Mesothelial cell of epicardium (in vitro differentiated cells): ENCODE measurements at regions not wholly inside any gene's neighbourhood (a gene's known extent, or its start where the extent isn't known, plus 50 kb on each side); places are given as distances from the start of the nearest gene placed in this dataset.
A peak's percentile ranks its signal among the peaks of the same experiment; 100 is the strongest.

Source experiments
- DNase-seq, 2 experiments: peaks; one replicate each; pipeline ENCODE4 v3.0.0; 2021; ENCODE audit warnings: low spot score in 2 of 2; ENCODE audit not compliant: unreplicated experiment in 2 of 2
- H3K27ac Mint-ChIP-seq: 2 replicates; pipeline ENCODE4 v1.8.0; 2021; ENCODE audit warnings: mixed read lengths
- H3K27me3 Mint-ChIP-seq: 2 replicates; pipeline ENCODE4 v1.8.0; 2021; ENCODE audit warnings: low read depth, mixed read lengths
- H3K36me3 Mint-ChIP-seq: 2 replicates; pipeline ENCODE4 v1.8.0; 2021; ENCODE audit warnings: mixed read lengths
- H3K4me1 Mint-ChIP-seq: 2 replicates; pipeline ENCODE4 v1.8.0; 2021; ENCODE audit warnings: mixed read lengths
- H3K4me3 Mint-ChIP-seq: 2 replicates; pipeline ENCODE4 v1.8.0; 2021; ENCODE audit warnings: mild to moderate bottlenecking, moderate library complexity, mixed read lengths
- H3K9me3 Mint-ChIP-seq: 2 replicates; pipeline ENCODE4 v1.8.0; 2021; ENCODE audit warnings: mixed read lengths
- TF ChIP-seq, protein P1 (sequence below): fragments of 200-600 bp; sonication (generic); IDR thresholded peaks from one replicate; pipeline ENCODE4 v1.5.0; 2021; ENCODE audit warnings: antibody characterized with exemption; ENCODE audit not compliant: unreplicated experiment

DNA sequence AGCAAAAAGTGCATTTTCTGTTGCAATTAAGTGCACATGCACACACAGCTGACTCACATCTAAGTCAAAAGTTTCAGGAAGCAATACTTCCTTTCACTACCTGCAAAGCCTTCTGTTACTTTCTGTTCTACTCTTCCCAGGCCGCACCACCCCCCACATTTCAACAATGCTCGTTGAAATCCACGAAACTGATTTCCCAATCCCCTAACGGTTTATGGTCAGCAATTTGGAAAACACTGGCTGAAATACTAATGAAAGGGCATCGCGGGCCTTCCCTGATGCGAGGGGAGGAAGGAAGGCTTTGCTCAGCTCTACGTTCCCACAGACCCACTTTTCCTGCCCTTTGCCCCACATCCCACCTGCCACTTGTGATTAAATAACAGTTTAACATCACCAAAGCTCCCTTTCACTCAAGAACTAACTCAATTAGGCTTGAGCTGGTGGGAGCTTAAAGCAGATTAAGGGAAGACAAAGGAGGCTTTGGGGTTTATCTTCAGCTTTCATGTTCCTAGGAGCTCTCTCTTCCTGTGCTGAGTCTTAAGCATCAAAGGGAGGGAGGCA lies 243.2 kb upstream of the RAB4A start:
- no peak for DNase-seq
- Mint-ChIP-seq H3K4me3 (no peak overlapping the region), H3K36me3 (no peaks in the 10 kb centered on the region), H3K27ac (peak overlapping the region; percentile 56), H3K9me3 (no peaks in the 10 kb centered on the region), H3K4me1 (peaks cover 36% of the 10 kb centered on the region), H3K27me3 (no peaks in the 10 kb centered on the region)
- TF ChIP-seq, protein P1, sequence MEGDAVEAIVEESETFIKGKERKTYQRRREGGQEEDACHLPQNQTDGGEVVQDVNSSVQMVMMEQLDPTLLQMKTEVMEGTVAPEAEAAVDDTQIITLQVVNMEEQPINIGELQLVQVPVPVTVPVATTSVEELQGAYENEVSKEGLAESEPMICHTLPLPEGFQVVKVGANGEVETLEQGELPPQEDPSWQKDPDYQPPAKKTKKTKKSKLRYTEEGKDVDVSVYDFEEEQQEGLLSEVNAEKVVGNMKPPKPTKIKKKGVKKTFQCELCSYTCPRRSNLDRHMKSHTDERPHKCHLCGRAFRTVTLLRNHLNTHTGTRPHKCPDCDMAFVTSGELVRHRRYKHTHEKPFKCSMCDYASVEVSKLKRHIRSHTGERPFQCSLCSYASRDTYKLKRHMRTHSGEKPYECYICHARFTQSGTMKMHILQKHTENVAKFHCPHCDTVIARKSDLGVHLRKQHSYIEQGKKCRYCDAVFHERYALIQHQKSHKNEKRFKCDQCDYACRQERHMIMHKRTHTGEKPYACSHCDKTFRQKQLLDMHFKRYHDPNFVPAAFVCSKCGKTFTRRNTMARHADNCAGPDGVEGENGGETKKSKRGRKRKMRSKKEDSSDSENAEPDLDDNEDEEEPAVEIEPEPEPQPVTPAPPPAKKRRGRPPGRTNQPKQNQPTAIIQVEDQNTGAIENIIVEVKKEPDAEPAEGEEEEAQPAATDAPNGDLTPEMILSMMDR: no peak

DNA sequence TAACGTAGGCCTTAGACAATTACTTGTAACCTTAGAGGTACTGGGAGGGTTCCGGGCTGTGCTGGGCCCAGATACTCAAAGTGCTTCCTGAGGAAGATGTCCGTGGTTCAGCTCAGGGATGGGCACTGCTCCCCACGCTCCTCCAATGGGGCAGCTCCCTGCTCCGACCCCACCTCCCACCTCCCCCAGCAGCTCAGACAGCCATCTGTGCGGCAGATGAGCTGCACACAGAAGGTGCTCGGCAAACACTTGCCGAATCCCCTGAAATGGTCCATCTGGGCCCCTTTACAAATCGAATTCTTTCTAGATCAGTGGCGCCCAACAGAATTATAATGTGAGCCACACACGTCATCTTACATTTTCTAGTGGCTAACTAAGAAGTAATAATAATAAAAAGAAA lies 242.4 kb upstream of the RAB4A start:
- Mint-ChIP-seq H3K9me3 (no peaks in the 10 kb centered on the region), H3K4me1 (peaks cover 41% of the 10 kb centered on the region), H3K4me3 (no peak overlapping the region), H3K27me3 (no peaks in the 10 kb centered on the region), H3K36me3 (no peaks in the 10 kb centered on the region), H3K27ac (no peak overlapping the region)
- TF ChIP-seq, protein P1: no peak
- DNase-seq: no peak

DNA sequence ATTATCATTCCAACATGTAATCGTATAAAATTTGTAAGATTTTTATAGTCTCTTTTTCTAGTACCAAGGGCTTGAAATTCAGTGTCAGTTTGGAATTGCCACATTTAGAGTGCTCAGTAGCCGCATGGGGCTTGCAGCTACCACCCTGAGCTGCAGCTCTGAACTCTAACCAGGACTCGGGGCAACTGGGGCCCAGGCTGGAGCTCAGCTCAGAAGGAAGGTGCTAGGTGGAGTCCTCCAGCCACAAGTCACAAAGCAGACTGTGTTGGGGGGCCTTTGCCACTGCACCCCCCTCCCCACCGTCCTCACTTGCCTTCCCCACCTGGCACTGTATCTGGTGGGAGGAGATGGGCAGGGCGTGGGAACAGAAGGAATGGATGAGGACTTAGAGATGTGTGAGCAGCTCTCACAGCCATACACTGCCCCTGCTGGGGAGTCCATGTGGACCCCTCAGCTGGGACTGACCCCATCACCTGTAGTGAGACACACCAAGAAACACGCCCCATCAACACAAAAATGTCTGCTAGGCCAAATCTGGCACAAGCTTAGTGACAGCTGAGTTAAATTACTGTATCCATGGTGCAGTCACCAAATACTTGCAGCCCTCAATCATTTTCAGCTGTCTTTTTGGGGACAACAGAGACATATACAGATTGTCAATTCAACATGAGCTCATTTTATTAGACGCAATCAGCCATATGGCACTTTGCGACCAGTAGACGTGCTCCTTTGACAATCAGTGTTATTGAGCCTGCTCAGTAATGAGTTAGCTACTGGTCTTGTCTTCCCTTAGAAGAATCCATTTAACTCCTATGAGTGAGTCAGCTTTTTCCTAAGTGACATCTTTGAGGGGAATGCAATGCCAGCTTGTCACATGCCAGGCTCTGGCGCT lies 241.7 kb upstream of the RAB4A start:
- DNase-seq: no peak
- peaks cover 43% of the 10 kb centered on the region for H3K4me1 Mint-ChIP-seq
- no peaks in the 10 kb centered on the region for H3K27me3 Mint-ChIP-seq
- no peaks in the 10 kb centered on the region for H3K9me3 Mint-ChIP-seq
- H3K27ac Mint-ChIP-seq: no peak overlapping the region
- H3K4me3 Mint-ChIP-seq: no peak overlapping the region
- TF ChIP-seq, protein P1: no peak
- no peaks in the 10 kb centered on the region for H3K36me3 Mint-ChIP-seq

DNA sequence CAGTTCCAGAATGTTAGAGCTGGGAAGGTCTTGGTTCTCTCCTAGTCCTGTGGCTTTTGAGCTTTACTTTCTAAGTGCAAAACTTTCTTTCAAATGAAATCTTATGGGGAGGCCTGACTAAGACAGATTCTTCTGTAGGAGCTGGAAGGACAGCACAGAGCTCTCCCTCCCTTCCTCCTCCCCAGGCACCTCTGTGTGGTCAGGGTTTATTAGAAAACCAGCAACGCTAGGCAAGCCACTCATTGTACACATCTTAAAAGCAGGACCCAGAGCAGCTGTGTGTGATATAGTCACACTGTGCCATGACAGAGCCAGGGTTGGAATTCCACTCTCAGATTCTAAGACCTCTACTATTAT lies 241.1 kb upstream of the RAB4A start:
- Mint-ChIP-seq H3K9me3 (no peaks in the 10 kb centered on the region), H3K27me3 (no peaks in the 10 kb centered on the region), H3K27ac (peak overlapping the region; percentile 34), H3K4me3 (no peak overlapping the region), H3K36me3 (no peaks in the 10 kb centered on the region), H3K4me1 (peaks cover 43% of the 10 kb centered on the region)
- DNase-seq: no peak
- TF ChIP-seq, protein P1: no peak

DNA sequence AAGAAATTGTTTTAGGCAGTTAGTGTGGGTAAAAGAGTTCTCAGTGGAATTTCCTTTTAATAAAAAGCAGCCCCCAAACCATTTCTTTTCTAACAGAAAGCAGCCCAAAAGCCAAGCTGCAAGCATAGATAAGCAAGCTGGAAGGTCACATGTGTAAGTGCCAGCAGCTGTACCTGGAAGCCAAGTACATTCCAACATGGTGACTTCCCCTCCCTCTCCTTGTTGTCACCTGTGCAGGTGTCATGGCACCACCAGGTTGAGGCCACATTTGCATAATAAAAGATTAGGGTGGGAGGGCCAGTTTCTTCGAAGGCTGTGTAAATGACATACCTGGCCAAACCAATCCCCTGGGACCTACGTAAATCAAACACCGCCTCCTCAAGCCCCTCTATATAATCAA lies 240.3 kb upstream of the RAB4A start:
- peaks cover 43% of the 10 kb centered on the region for H3K4me1 Mint-ChIP-seq
- DNase-seq: no peak
- peak overlapping the region; percentile 39 for H3K27ac Mint-ChIP-seq

More for the DNA sequence above, 240.3 kb upstream of the RAB4A start:
- H3K27me3 Mint-ChIP-seq: no peaks in the 10 kb centered on the region
- no peak overlapping the region for H3K4me3 Mint-ChIP-seq
- no peaks in the 10 kb centered on the region for H3K9me3 Mint-ChIP-seq
- H3K36me3 Mint-ChIP-seq: no peaks in the 10 kb centered on the region
- TF ChIP-seq, protein P1: no peak
